ENCODE measurements at regions not wholly inside any gene's neighbourhood (a gene's known extent, or its start where the extent isn't known, plus 50 kb on each side); places are given as distances from the start of the nearest gene placed in this dataset.

- CTCF ChIA-PET: no interaction called here
- no peak for DNase-seq (ENCODE audit: low spot score)
- Histone ChIP-seq H3K27me3 (replicated peaks; ENCODE audit: insufficient read depth, low read depth, low read length, poor library complexity) (no peaks in the 10 kb centered on the region), H3K4me3 (ENCODE audit: low read depth, low read length, poor library complexity, severe bottlenecking) (no peak overlapping the region), H3K36me3 (ENCODE audit: insufficient read depth, low read length, poor library complexity, severe bottlenecking) (no peaks in the 10 kb centered on the region), H3K27ac (ENCODE audit: low read depth, low read length, poor library complexity, severe bottlenecking) (no peak overlapping the region), H3K4me1 (ENCODE audit: insufficient read depth, low read length, poor library complexity, severe bottlenecking) (no peaks in the 10 kb centered on the region), H3K9me3 (ENCODE audit: low read depth, low read length, poor library complexity, severe bottlenecking) (no peaks in the 10 kb centered on the region)
- POLR2A ChIA-PET (ENCODE audit: low non-redundant PET): no interaction called here
- no TSS peak for BruUV-seq (replicated peaks)
- intact Hi-C loops (cut with micrococcal nuclease; ENCODE audit: unreplicated experiment): no loop called here
- TF ChIP-seq EZH2 (IDR thresholded peaks at IDR 0.05; ENCODE audit: borderline replicate concordance, low read depth, low read length, poor library complexity, severe bottlenecking): no peak
- no peak for TF ChIP-seq CTCF (conservative IDR thresholded peaks at IDR 0.05; ENCODE audit: low read depth, low read length)
Measured at GRCh38 chr5:144882739-144883283, 712.1 kb downstream of the KCTD16 start.

- Histone ChIP-seq H3K4me1 (ENCODE audit: insufficient read depth, low read length, poor library complexity, severe bottlenecking) (no peaks in the 10 kb centered on the region), H3K9me3 (ENCODE audit: low read depth, low read length, poor library complexity, severe bottlenecking) (no peaks in the 10 kb centered on the region), H3K27ac (ENCODE audit: low read depth, low read length, poor library complexity, severe bottlenecking) (no peak overlapping the region), H3K36me3 (ENCODE audit: insufficient read depth, low read length, poor library complexity, severe bottlenecking) (no peaks in the 10 kb centered on the region), H3K4me3 (ENCODE audit: low read depth, low read length, poor library complexity, severe bottlenecking) (no peak overlapping the region), H3K27me3 (replicated peaks; ENCODE audit: insufficient read depth, low read depth, low read length, poor library complexity) (no peaks in the 10 kb centered on the region)
- intact Hi-C loops (cut with micrococcal nuclease; ENCODE audit: unreplicated experiment): no loop called here
- ChIA-PET POLR2A (ENCODE audit: low non-redundant PET) (no interaction called here), CTCF (no interaction called here)
- no peak for DNase-seq (ENCODE audit: low spot score)
- TF ChIP-seq EZH2 (IDR thresholded peaks at IDR 0.05; ENCODE audit: borderline replicate concordance, low read depth, low read length, poor library complexity, severe bottlenecking) (no peak), CTCF (conservative IDR thresholded peaks at IDR 0.05; ENCODE audit: low read depth, low read length) (no peak)
- BruUV-seq (replicated peaks): no TSS peak
Measured at GRCh38 chr5:144880513-144880912, 709.8 kb downstream of the KCTD16 start.

- no peaks in the 10 kb centered on the region for H3K9me3 ChIP-seq (ENCODE audit: low read depth, low read length, poor library complexity, severe bottlenecking)
- ChIA-PET POLR2A (ENCODE audit: low non-redundant PET) (no interaction called here), CTCF (no interaction called here)
- H3K36me3 ChIP-seq (ENCODE audit: insufficient read depth, low read length, poor library complexity, severe bottlenecking): no peaks in the 10 kb centered on the region
- intact Hi-C loops (cut with micrococcal nuclease; ENCODE audit: unreplicated experiment): no loop called here
- DNase-seq (ENCODE audit: low spot score): no peak
- H3K27ac ChIP-seq (ENCODE audit: low read depth, low read length, poor library complexity, severe bottlenecking): no peak overlapping the region
- H3K27me3 ChIP-seq (replicated peaks; ENCODE audit: insufficient read depth, low read depth, low read length, poor library complexity): no peaks in the 10 kb centered on the region
- no peak for TF ChIP-seq EZH2 (IDR thresholded peaks at IDR 0.05; ENCODE audit: borderline replicate concordance, low read depth, low read length, poor library complexity, severe bottlenecking)
- no peak for TF ChIP-seq CTCF (conservative IDR thresholded peaks at IDR 0.05; ENCODE audit: low read depth, low read length)
- BruUV-seq (replicated peaks): no TSS peak
- no peaks in the 10 kb centered on the region for H3K4me1 ChIP-seq (ENCODE audit: insufficient read depth, low read length, poor library complexity, severe bottlenecking)
- no peak overlapping the region for H3K4me3 ChIP-seq (ENCODE audit: low read depth, low read length, poor library complexity, severe bottlenecking)
Measured at GRCh38 chr5:144876990-144877389, 706.3 kb downstream of the KCTD16 start.

Data from A673 (cell line).